K562 (cell line): ENCODE measurements at regions not wholly inside any gene's neighbourhood (a gene's known extent, or its start where the extent isn't known, plus 50 kb on each side); places are given as distances from the start of the nearest gene placed in this dataset.

Experiments
- ATAC-seq: fragments of 200-7000 bp; cut with Tn5 transposase; 3 replicates; pipeline ENCODE4 v1.9.1; 2020; ENCODE audit warnings: moderate library complexity
- BruUV-seq: library from RNA; stranded (reverse); fragments of 400-500 nt; replicated peaks from 2 replicates; lab custom pipeline; 2021; lab: Mats Ljungman, UMichigan
- CTCF ChIA-PET: fragments of 300-600 bp; formaldehyde crosslinking; extraction: SDS; loops from one replicate; lab custom pipeline; 2021; ENCODE audit warnings: low intra/inter-chr PET ratio; lab: Yijun Ruan, JAX
- POLR2A ChIA-PET: fragments of 300-600, 350-650 bp; sonication (Branson Sonifier 250); formaldehyde crosslinking; extraction: SDS; loops from one replicate; lab custom pipeline; 2021; ENCODE audit warnings: antibody characterized with exemption, inconsistent platforms; lab: Yijun Ruan, JAX
- DNase-seq, 4 experiments: peaks; one replicate each; pipeline versions ENCODE4 v3.0.0 to v3.0.0-alpha.2; 2011 to 2018; ENCODE audit warnings: low spot score in 3 of 4, mixed read lengths in 3 of 4; ENCODE audit errors: extremely low read depth in 1 of 4
- FAIRE-seq: peaks from 2 replicates; lab custom pipeline; 2011; peaks lifted over from hg19 to GRCh38; lab: Jason Lieb, UNC
- H2AFZ ChIP-seq: 2 replicates; pipeline ENCODE4 v1.6.0; 2011; ENCODE audit warnings: low read depth, low read length, control low read depth, inconsistent platforms
- H3K27ac ChIP-seq: fragments of 200-600 bp; 3 replicates; pipeline ENCODE4 v1.8.0; 2011; ENCODE audit warnings: low read depth, mild to moderate bottlenecking, control low read depth, inconsistent platforms, low read length, moderate library complexity, mixed read lengths; ENCODE audit errors: extremely low read depth
- H3K27me3 ChIP-seq, 2 experiments: fragments of 300-600 bp in 1 of 2; 2 replicates in 1 of 2; 3 replicates in 1 of 2; pipeline versions ENCODE4 v1.6.0 to v1.8.0; 2011; ENCODE audit warnings: inconsistent platforms in 2 of 2, low read length in 2 of 2, mild to moderate bottlenecking in 1 of 2, mixed read lengths in 1 of 2, moderate library complexity in 1 of 2; ENCODE audit not compliant: control insufficient read depth in 2 of 2, insufficient read depth in 2 of 2
- H3K36me3 ChIP-seq: fragments of 300-600 bp; 3 replicates; pipeline ENCODE4 v1.8.0; 2011; ENCODE audit warnings: mild to moderate bottlenecking, low read length, inconsistent platforms; ENCODE audit not compliant: control insufficient read depth, insufficient read depth
- H3K4me1 ChIP-seq, 2 experiments: fragments of 200-600 bp in 1 of 2; replicated peaks in 1 of 2; 2 replicates in 1 of 2; 3 replicates in 1 of 2; pipeline versions ENCODE4 v1.5.1 to v1.8.0; 2011; ENCODE audit warnings: inconsistent platforms in 2 of 2, low read length in 2 of 2, mild to moderate bottlenecking in 1 of 2, mixed read lengths in 1 of 2, moderate library complexity in 1 of 2; ENCODE audit not compliant: control insufficient read depth in 2 of 2, insufficient read depth in 2 of 2
- H3K4me2 ChIP-seq: 2 replicates; pipeline ENCODE4 v1.6.1; 2011; ENCODE audit warnings: low read length, control low read depth, inconsistent platforms, mixed read lengths; ENCODE audit not compliant: insufficient read depth
- H3K4me3 ChIP-seq: fragments of 200-600 bp; sonication (generic), shearing (Covaris generic); 2 replicates; pipeline ENCODE4 v1.5.1; 2016; ENCODE audit warnings: control low read depth, inconsistent platforms
- H3K79me2 ChIP-seq: fragments of 200-600 bp; 3 replicates; pipeline ENCODE4 v1.8.0; 2011; ENCODE audit warnings: low read length, inconsistent platforms; ENCODE audit not compliant: control insufficient read depth, insufficient read depth
- H3K9ac ChIP-seq, 2 experiments: 2 replicates each; pipeline versions ENCODE4 v1.6.0 to v1.6.1; 2011; ENCODE audit warnings: low read depth in 2 of 2, low read length in 2 of 2, control low read depth in 1 of 2, inconsistent platforms in 1 of 2, mild to moderate bottlenecking in 1 of 2, mixed read lengths in 1 of 2; ENCODE audit not compliant: insufficient read depth in 1 of 2
- H3K9me1 ChIP-seq: one replicate; pipeline ENCODE4 v1.6.0; 2011; ENCODE audit warnings: inconsistent platforms, mild to moderate bottlenecking, low read length, moderate library complexity; ENCODE audit not compliant: control insufficient read depth, insufficient read depth
- H3K9me3 ChIP-seq: replicated peaks from 2 replicates; pipeline ENCODE4 v1.5.1; 2011; ENCODE audit warnings: low read depth, low read length, inconsistent platforms; ENCODE audit not compliant: control insufficient read depth, insufficient read depth
- H4K20me1 ChIP-seq: replicated peaks from 2 replicates; pipeline ENCODE4 v1.6.1; 2011; ENCODE audit warnings: low read length, inconsistent platforms, mixed read lengths; ENCODE audit not compliant: control insufficient read depth, insufficient read depth
- CBX2 ChIP-seq: fragments of 200-600 bp; sonication (generic); IDR thresholded peaks from one replicate; pipeline ENCODE4 v1.6.1; 2012; ENCODE audit warnings: mild to moderate bottlenecking, low read length, inconsistent platforms; ENCODE audit not compliant: insufficient read depth, poor library complexity, severe bottlenecking
- EHMT2 ChIP-seq: fragments of 450-650 bp; IDR thresholded peaks from 2 replicates; pipeline ENCODE4 v1.6.1; 2018; ENCODE audit warnings: antibody characterized with exemption
- GABPB1 ChIP-seq: sonication (generic); formaldehyde crosslinking; IDR thresholded peaks from 2 replicates; pipeline ENCODE4 v1.8.0; 2022; ENCODE audit warnings: mild to moderate bottlenecking, missing genetic modification reagents
- HOMEZ ChIP-seq: fragments of 250-450 bp; sonication (Bioruptor Pico); IDR thresholded peaks from 2 replicates; pipeline ENCODE4 v1.4.0; 2020; ENCODE audit warnings: mild to moderate bottlenecking, moderate library complexity
- KLF16 ChIP-seq: IDR thresholded peaks from 2 replicates; pipeline ENCODE4 v1.6.1; 2016; ENCODE audit warnings: antibody characterized with exemption
- MYBL2 ChIP-seq, 2 experiments: fragments of 450-650 bp in 1 of 2; sonication (generic) in 1 of 2; formaldehyde crosslinking in 1 of 2; IDR thresholded peaks; 2 replicates each; pipeline versions ENCODE4 v1.6.1 to v1.8.1; 2017 to 2022; ENCODE audit warnings: borderline replicate concordance in 1 of 2, inconsistent platforms in 1 of 2, low read depth in 1 of 2, mild to moderate bottlenecking in 1 of 2, missing genetic modification reagents in 1 of 2, moderate library complexity in 1 of 2
- PHTF2 ChIP-seq: fragments of 250-450 bp; sonication (Bioruptor Pico); IDR thresholded peaks from 2 replicates; pipeline ENCODE4 v1.5.0; 2021; ENCODE audit warnings: mild to moderate bottlenecking
- POU5F1 ChIP-seq: fragments of 150-350 bp; IDR thresholded peaks from 2 replicates; pipeline ENCODE4 v1.6.1; 2014; ENCODE audit warnings: borderline replicate concordance, low read length, low read depth, mild to moderate bottlenecking; ENCODE audit not compliant: partially characterized antibody
- RB1 ChIP-seq: fragments of 450-650 bp; IDR thresholded peaks from 2 replicates; pipeline ENCODE4 v1.6.1; 2017; ENCODE audit warnings: low read depth, mild to moderate bottlenecking
- SMC3 ChIP-seq: conservative IDR thresholded peaks from 2 replicates; pipeline ENCODE4 v1.6.1; 2011; ENCODE audit warnings: low read depth, low read length, improper control_type of control experiment; ENCODE audit not compliant: insufficient read depth
- ZFX ChIP-seq: sonication (generic); formaldehyde crosslinking; IDR thresholded peaks from 2 replicates; pipeline ENCODE4 v1.8.0; 2022; ENCODE audit warnings: mild to moderate bottlenecking, missing genetic modification reagents, moderate library complexity
- ZNF239 ChIP-seq: fragments of 250-450 bp; sonication (Bioruptor Pico); IDR thresholded peaks from 2 replicates; pipeline ENCODE4 v1.4.0; 2020; ENCODE audit warnings: mild to moderate bottlenecking
- ZNF699 ChIP-seq: fragments of 250-450 bp; sonication (Bioruptor Pico); IDR thresholded peaks from 2 replicates; pipeline ENCODE4 v1.8.0; 2021; ENCODE audit warnings: mild to moderate bottlenecking, moderate library complexity; ENCODE audit not compliant: insufficient replicate concordance
- ZNF76 ChIP-seq: fragments of 250-450 bp; sonication (Bioruptor Pico); IDR thresholded peaks from 2 replicates; pipeline ENCODE4 v1.4.0; 2020; ENCODE audit warnings: mild to moderate bottlenecking, moderate library complexity, borderline replicate concordance
- ZNF764 ChIP-seq: fragments of 250-450 bp; sonication (Bioruptor Pico); IDR thresholded peaks from 2 replicates; pipeline ENCODE4 v1.4.0; 2020; ENCODE audit warnings: low read depth, mild to moderate bottlenecking, moderate library complexity
- WGBS: fragments of 100-300 bp; shearing (Covaris generic); methylation state at CpG from one replicate; pipeline ENCODE4 v1.1.6; 2016; ENCODE audit warnings: low coverage, mixed read lengths; ENCODE audit not compliant: insufficient coverage; ENCODE audit errors: missing lambda C conversion rate; 5-methylcytosine and 5-hydroxymethylcytosine counted together
- in situ Hi-C: fragments of 300-500 bp; cut with MboI; formaldehyde crosslinking; loops from 4 replicates; pipeline ENCODE4 v1.15.0; 2018; ENCODE audit warnings: inconsistent platforms, mixed read lengths
- intact Hi-C: fragments of 100-400 bp; cut with micrococcal nuclease; formaldehyde crosslinking; loops from 2 replicates; pipeline ENCODE4 v1.14.2; 2022
- TF ChIP-seq, protein P1 (sequence below), 2 experiments: fragments of 450-650 bp in 1 of 2; sonication (generic) in 1 of 2; formaldehyde crosslinking in 1 of 2; IDR thresholded peaks in 1 of 2; conservative IDR thresholded peaks in 1 of 2; 2 replicates each; pipeline versions ENCODE4 v1.6.1 to v1.8.1; 2016 to 2023; ENCODE audit warnings: mild to moderate bottlenecking in 2 of 2, moderate library complexity in 2 of 2, inconsistent platforms in 1 of 2, missing genetic modification reagents in 1 of 2

DNA sequence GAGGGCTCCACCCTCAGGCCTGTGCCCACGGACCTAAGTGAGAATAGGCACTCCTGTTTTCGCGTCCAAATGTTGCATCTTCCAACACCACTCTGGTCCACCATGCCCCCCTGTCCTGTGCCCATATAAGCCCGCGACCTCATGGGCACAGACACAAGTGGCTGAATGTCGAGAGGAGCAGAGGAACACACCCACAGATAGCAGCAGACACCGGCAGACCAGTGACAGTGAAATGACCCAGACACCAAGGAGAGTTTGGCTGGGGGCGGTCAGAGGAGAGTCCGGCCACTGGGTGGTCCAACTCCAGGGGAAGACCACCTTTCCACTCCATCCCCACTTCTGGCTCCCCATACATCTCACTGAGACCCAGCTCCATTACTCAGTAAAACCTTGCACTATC lies 161.4 kb upstream of the DAB2 start:
- no peak for DNase-seq
- H3K27ac ChIP-seq = no peak overlapping the region
- no peak for ATAC-seq
- no TSS peak for BruUV-seq
- WGBS = 0% methylated on average over 9 of the region's 9 CpGs
- intact Hi-C loops (no loop called here), in situ Hi-C loops (loop anchor here (25.0 kb wide), 1 partner anchor 1301 kb away; no protein-coding TSS in a partner anchor)
- H3K79me2 ChIP-seq = no peaks in the 10 kb centered on the region
- FAIRE-seq = no peak
- ChIA-PET CTCF (no interaction called here), POLR2A (no interaction called here)
- H3K36me3 ChIP-seq = no peaks in the 10 kb centered on the region
- peaks cover 0 to 7% of the 10 kb centered on the region in 2 experiments; a peak in 2 of 5 replicates for H3K27me3 ChIP-seq
- no peaks in the 10 kb centered on the region for H4K20me1 ChIP-seq
- H3K4me3 ChIP-seq = no peak overlapping the region
- TF ChIP-seq, protein P1, sequence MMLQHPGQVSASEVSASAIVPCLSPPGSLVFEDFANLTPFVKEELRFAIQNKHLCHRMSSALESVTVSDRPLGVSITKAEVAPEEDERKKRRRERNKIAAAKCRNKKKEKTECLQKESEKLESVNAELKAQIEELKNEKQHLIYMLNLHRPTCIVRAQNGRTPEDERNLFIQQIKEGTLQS (IDR thresholded peaks at IDR 0.05) = no peak
- TF ChIP-seq, protein P1 (CRISPR knock-in tag; conservative IDR thresholded peaks at IDR 0.05) = no peak
- TF ChIP-seq ZNF239 (CRISPR knock-in tag) (no peak), POU5F1 (no peak), CBX2 (no peak), ZFX (CRISPR knock-in tag) (no peak), ZNF764 (no peak), EHMT2 (no peak), KLF16 (no peak), SMC3 (no peak), ZNF76 (no peak), MYBL2 (IDR thresholded peaks at IDR 0.05; ENCODE audit: low read depth) (no peak), MYBL2 (CRISPR knock-in tag; IDR thresholded peaks at IDR 0.05; ENCODE audit: borderline replicate concordance) (no peak), ZNF699 (CRISPR knock-in tag) (no peak), HOMEZ (no peak), RB1 (no peak), PHTF2 (CRISPR knock-in tag) (no peak), GABPB1 (no peak)
- H3K4me1 ChIP-seq = no peaks in the 10 kb centered on the region
- no peak overlapping the region for H3K4me2 ChIP-seq
- H3K9ac ChIP-seq = no peak overlapping the region
- H3K9me1 ChIP-seq = no peaks in the 10 kb centered on the region
- no peaks in the 10 kb centered on the region for H3K9me3 ChIP-seq
- H2AFZ ChIP-seq = no peak overlapping the region
